NCI-H526 (cell line): ENCODE measurements at regions not wholly inside any gene's neighbourhood (a gene's known extent, or its start where the extent isn't known, plus 50 kb on each side); places are given as distances from the start of the nearest gene placed in this dataset.

Source experiments
- DNase-seq, 2 experiments: peaks; one replicate each; lab custom pipeline; 2025; lab: John Stamatoyannopoulos, UW

- DNase-seq: no peak
Measured at GRCh38 chr1:96002201-96002600, 719.4 kb upstream of the PTBP2 start.

- no peak for DNase-seq
Measured at GRCh38 chr1:96002969-96003964, 718.3 kb upstream of the PTBP2 start.

GRCh38 chr1:96009831-96010434, 711.7 kb upstream of the PTBP2 start:
- DNase-seq: no peak

GRCh38 chr1:96011606-96012005, 710.0 kb upstream of the PTBP2 start:
- no peak for DNase-seq

- no peak for DNase-seq
Measured at GRCh38 chr1:96016219-96016618, 705.4 kb upstream of the PTBP2 start.

GRCh38 chr1:96020378-96020777, 701.2 kb upstream of the PTBP2 start:
- no peak for DNase-seq

- DNase-seq: no peak
Measured at GRCh38 chr1:96025062-96025461, 696.5 kb upstream of the PTBP2 start.

GRCh38 chr1:96028071-96028470, 693.5 kb upstream of the PTBP2 start:
- no peak for DNase-seq

GRCh38 chr1:96030312-96030711, 691.3 kb upstream of the PTBP2 start:
- no peak for DNase-seq

GRCh38 chr1:96034006-96034405, 687.6 kb upstream of the PTBP2 start:
- no peak for DNase-seq

GRCh38 chr1:96036763-96037162, 684.8 kb upstream of the PTBP2 start:
- DNase-seq: no peak

- DNase-seq: no peak
Measured at GRCh38 chr1:96038636-96039035, 682.9 kb upstream of the PTBP2 start.

- DNase-seq: no peak
Measured at GRCh38 chr1:96039910-96040309, 681.7 kb upstream of the PTBP2 start.

- DNase-seq: no peak
Measured at GRCh38 chr1:96041470-96041869, 680.1 kb upstream of the PTBP2 start.

- no peak for DNase-seq
Measured at GRCh38 chr1:96048572-96049212, 672.9 kb upstream of the PTBP2 start.

GRCh38 chr1:96049759-96050409, 671.7 kb upstream of the PTBP2 start:
- no peak for DNase-seq

- no peak for DNase-seq
Measured at GRCh38 chr1:96059276-96059675, 662.3 kb upstream of the PTBP2 start.

- no peak for DNase-seq
Measured at GRCh38 chr1:96059736-96060135, 661.8 kb upstream of the PTBP2 start.

GRCh38 chr1:96060621-96061020, 661.0 kb upstream of the PTBP2 start:
- no peak for DNase-seq

- no peak for DNase-seq
Measured at GRCh38 chr1:96072021-96072420, 649.6 kb upstream of the PTBP2 start.

- DNase-seq: no peak
Measured at GRCh38 chr1:96073100-96073499, 648.5 kb upstream of the PTBP2 start.

- no peak for DNase-seq
Measured at GRCh38 chr1:96074422-96074821, 647.2 kb upstream of the PTBP2 start.
